ENCODE measurements at regions not wholly inside any gene's neighbourhood (a gene's known extent, or its start where the extent isn't known, plus 50 kb on each side); places are given as distances from the start of the nearest gene placed in this dataset.

DNA sequence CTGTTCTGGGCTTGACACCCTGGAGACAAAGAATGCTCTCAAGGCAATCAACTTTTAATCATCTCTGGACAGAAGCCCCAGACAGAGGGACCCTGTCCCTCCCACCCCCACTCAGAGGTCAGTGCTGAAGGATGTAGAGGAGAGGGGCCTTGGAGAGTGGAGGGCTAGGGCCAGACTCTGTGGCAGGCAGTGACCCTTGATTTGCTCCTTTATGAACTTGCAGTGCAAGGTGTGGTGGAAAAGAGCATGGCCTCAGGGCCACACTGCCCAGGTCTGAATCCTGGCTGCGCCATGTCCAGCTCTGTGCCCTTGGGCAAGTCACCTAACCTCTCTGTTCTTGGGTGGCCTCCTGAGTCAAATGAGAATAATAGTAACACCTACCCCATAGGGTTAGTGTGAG, 134.3 kb downstream of the TMEM132E start:
- Histone ChIP-seq H3K14ac (ENCODE audit: low read length in 2 of 2) (no peak overlapping the region), H4K91ac (ENCODE audit: low read length) (no peak overlapping the region)

DNA sequence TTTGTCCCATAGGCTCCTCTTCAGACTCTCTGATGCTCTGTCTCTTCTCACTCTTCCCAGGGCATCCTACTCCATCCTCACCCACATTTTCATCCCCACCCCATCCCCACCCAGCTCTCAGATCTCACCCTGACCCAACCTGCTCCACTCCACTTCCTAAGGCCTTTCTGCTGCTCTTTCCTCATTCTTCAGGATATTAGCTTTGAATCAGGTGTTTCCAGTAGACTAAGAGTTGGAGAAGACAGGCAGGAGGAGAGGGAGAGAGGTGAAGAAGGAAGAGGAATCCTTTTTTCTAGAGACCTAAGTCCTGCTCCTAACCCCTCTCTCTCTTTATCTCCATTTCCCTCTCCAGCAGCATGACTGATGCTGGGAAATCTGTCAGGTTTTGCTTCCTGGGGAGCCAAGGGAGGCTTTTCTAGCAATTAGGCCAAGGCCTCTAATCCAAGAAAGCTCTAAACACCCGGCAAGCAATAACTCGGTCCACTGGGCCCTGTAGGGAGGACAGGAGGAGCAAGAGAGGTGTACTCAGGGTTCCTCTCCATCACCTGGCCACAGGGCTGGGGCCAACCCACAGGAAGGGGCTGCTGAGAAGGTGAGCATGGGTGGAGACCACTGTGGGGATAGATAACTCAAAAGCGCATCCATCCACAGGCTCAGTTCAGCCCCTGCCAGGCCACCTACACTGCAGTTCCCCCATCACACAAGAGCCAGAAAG, 133.3 kb downstream of the TMEM132E start:
- no peak overlapping the region for H2BK120ac ChIP-seq (ENCODE audit: low read depth, low read length)

More for the DNA sequence above, 134.3 kb downstream of the TMEM132E start:
- Histone ChIP-seq H3K9ac (ENCODE audit: low read length) (no peak overlapping the region), H3K4ac (ENCODE audit: low read depth in 1 of 2, low read length in 2 of 2) (no peak overlapping the region), H3K23ac (ENCODE audit: low read length in 2 of 2) (no peak overlapping the region), H3K4me1 (ENCODE audit: control insufficient read depth, insufficient read depth, low read depth, low read length) (no peaks in the 10 kb centered on the region), H4K8ac (ENCODE audit: low read length) (no peak overlapping the region), H3K9me3 (ENCODE audit: control insufficient read depth, low read length) (no peaks in the 10 kb centered on the region), H2AK5ac (ENCODE audit: low read length, severe bottlenecking) (no peak overlapping the region), H3K4me3 (ENCODE audit: insufficient read depth in 1 of 2, low read depth in 1 of 2, low read length in 2 of 2) (no peak overlapping the region), H2BK120ac (ENCODE audit: low read depth, low read length) (no peak overlapping the region), H3K27me3 (ENCODE audit: control insufficient read depth in 1 of 2, insufficient read depth in 1 of 2, low read length in 2 of 2) (peaks cover 0 to 6% of the 10 kb centered on the region in 2 experiments), H3K4me2 (ENCODE audit: low read length, poor library complexity, severe bottlenecking) (no peak overlapping the region), H3K27ac (ENCODE audit: low read length, poor library complexity, severe bottlenecking) (no peak overlapping the region), H2BK12ac (ENCODE audit: low read length in 2 of 2) (no peak overlapping the region), H2BK5ac (ENCODE audit: low read depth, low read length, poor library complexity, severe bottlenecking) (no peak overlapping the region), H3K79me1 (replicated peaks; ENCODE audit: low read length, poor library complexity, severe bottlenecking) (no peaks in the 10 kb centered on the region), H3K36me3 (ENCODE audit: control insufficient read depth in 1 of 2, insufficient read depth in 2 of 2, low read depth in 1 of 2, low read length in 2 of 2) (no peaks in the 10 kb centered on the region), H2AFZ (ENCODE audit: low read depth, low read length) (no peak overlapping the region), H3K18ac (ENCODE audit: low read depth in 1 of 2, low read length in 2 of 2) (no peak overlapping the region), H2BK15ac (ENCODE audit: low read depth, poor library complexity, severe bottlenecking) (no peak overlapping the region)
- WGBS, result 71% methylated on average over 1 of the region's 1 CpG
- DNase-seq, result no peak

DNA sequence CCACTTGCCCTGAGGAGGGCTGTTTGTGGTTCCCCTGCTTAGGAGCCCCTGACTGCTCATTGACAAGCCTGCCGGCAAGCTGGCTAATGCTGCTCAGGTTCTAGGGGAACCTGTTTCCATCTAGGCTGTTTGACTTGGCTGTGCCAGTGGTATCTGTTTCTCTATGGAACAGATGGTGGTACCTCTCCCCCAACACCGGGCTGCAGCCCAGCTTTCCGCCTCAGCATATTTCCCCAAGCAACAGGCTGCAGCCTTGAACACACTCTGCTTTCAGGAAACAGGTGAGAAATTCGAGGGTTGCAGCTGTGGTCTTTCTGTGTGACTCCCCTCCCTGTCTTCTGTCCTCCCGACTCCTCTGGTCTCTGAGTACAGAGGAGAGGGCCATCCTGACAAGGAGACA, 132.3 kb downstream of the TMEM132E start:
- H2AK5ac ChIP-seq (ENCODE audit: low read length, severe bottlenecking), result no peak overlapping the region
- no peaks in the 10 kb centered on the region for H3K9me3 ChIP-seq (ENCODE audit: control insufficient read depth, low read length)
- peaks cover 0 to 6% of the 10 kb centered on the region in 2 experiments for H3K27me3 ChIP-seq (ENCODE audit: control insufficient read depth in 1 of 2, insufficient read depth in 1 of 2, low read length in 2 of 2)
- no peak overlapping the region for H2AFZ ChIP-seq (ENCODE audit: low read depth, low read length)
- H2BK5ac ChIP-seq (ENCODE audit: low read depth, low read length, poor library complexity, severe bottlenecking), result no peak overlapping the region
- no peak overlapping the region for H3K18ac ChIP-seq (ENCODE audit: low read depth in 1 of 2, low read length in 2 of 2)
- no peaks in the 10 kb centered on the region for H3K79me1 ChIP-seq (replicated peaks; ENCODE audit: low read length, poor library complexity, severe bottlenecking)
- no peak overlapping the region for H2BK15ac ChIP-seq (ENCODE audit: low read depth, poor library complexity, severe bottlenecking)
- no peak overlapping the region for H4K8ac ChIP-seq (ENCODE audit: low read length)
- H3K4me2 ChIP-seq (ENCODE audit: low read length, poor library complexity, severe bottlenecking), result no peak overlapping the region
- H3K14ac ChIP-seq (ENCODE audit: low read length in 2 of 2), result no peak overlapping the region
- H3K4me1 ChIP-seq (ENCODE audit: control insufficient read depth, insufficient read depth, low read depth, low read length), result no peaks in the 10 kb centered on the region
- H3K4me3 ChIP-seq (ENCODE audit: insufficient read depth in 1 of 2, low read depth in 1 of 2, low read length in 2 of 2), result no peak overlapping the region
- no peak overlapping the region for H3K4ac ChIP-seq (ENCODE audit: low read depth in 1 of 2, low read length in 2 of 2)
- H3K27ac ChIP-seq (ENCODE audit: low read length, poor library complexity, severe bottlenecking), result no peak overlapping the region
- DNase-seq, result no peak
- no peak overlapping the region for H3K9ac ChIP-seq (ENCODE audit: low read length)
- H3K36me3 ChIP-seq (ENCODE audit: control insufficient read depth in 1 of 2, insufficient read depth in 2 of 2, low read depth in 1 of 2, low read length in 2 of 2), result no peaks in the 10 kb centered on the region
- no peak overlapping the region for H3K23ac ChIP-seq (ENCODE audit: low read length in 2 of 2)
- H2BK120ac ChIP-seq (ENCODE audit: low read depth, low read length), result no peak overlapping the region
- WGBS, result 48% methylated on average over 5 of the region's 5 CpGs
- no peak overlapping the region for H4K91ac ChIP-seq (ENCODE audit: low read length)
- no peak overlapping the region for H2BK12ac ChIP-seq (ENCODE audit: low read length in 2 of 2)

More for the DNA sequence above, 133.3 kb downstream of the TMEM132E start:
- Histone ChIP-seq H2BK15ac (ENCODE audit: low read depth, poor library complexity, severe bottlenecking) (no peak overlapping the region), H3K9me3 (ENCODE audit: control insufficient read depth, low read length) (no peaks in the 10 kb centered on the region), H3K27ac (ENCODE audit: low read length, poor library complexity, severe bottlenecking) (no peak overlapping the region), H3K9ac (ENCODE audit: low read length) (no peak overlapping the region), H3K79me1 (replicated peaks; ENCODE audit: low read length, poor library complexity, severe bottlenecking) (no peaks in the 10 kb centered on the region), H3K14ac (ENCODE audit: low read length in 2 of 2) (no peak overlapping the region), H2BK5ac (ENCODE audit: low read depth, low read length, poor library complexity, severe bottlenecking) (no peak overlapping the region), H3K36me3 (ENCODE audit: control insufficient read depth in 1 of 2, insufficient read depth in 2 of 2, low read depth in 1 of 2, low read length in 2 of 2) (no peaks in the 10 kb centered on the region), H3K4ac (ENCODE audit: low read depth in 1 of 2, low read length in 2 of 2) (no peak overlapping the region), H3K27me3 (ENCODE audit: control insufficient read depth in 1 of 2, insufficient read depth in 1 of 2, low read length in 2 of 2) (peaks cover 0 to 6% of the 10 kb centered on the region in 2 experiments), H3K4me1 (ENCODE audit: control insufficient read depth, insufficient read depth, low read depth, low read length) (no peaks in the 10 kb centered on the region), H2AFZ (ENCODE audit: low read depth, low read length) (no peak overlapping the region), H2BK12ac (ENCODE audit: low read length in 2 of 2) (no peak overlapping the region), H3K18ac (ENCODE audit: low read depth in 1 of 2, low read length in 2 of 2) (no peak overlapping the region), H4K91ac (ENCODE audit: low read length) (no peak overlapping the region), H3K23ac (ENCODE audit: low read length in 2 of 2) (no peak overlapping the region), H3K4me2 (ENCODE audit: low read length, poor library complexity, severe bottlenecking) (no peak overlapping the region), H2AK5ac (ENCODE audit: low read length, severe bottlenecking) (no peak overlapping the region), H3K4me3 (ENCODE audit: insufficient read depth in 1 of 2, low read depth in 1 of 2, low read length in 2 of 2) (no peak overlapping the region), H4K8ac (ENCODE audit: low read length) (no peak overlapping the region)
- 71% methylated on average over 2 of the region's 3 CpGs for WGBS
- DNase-seq, result no peak

DNA sequence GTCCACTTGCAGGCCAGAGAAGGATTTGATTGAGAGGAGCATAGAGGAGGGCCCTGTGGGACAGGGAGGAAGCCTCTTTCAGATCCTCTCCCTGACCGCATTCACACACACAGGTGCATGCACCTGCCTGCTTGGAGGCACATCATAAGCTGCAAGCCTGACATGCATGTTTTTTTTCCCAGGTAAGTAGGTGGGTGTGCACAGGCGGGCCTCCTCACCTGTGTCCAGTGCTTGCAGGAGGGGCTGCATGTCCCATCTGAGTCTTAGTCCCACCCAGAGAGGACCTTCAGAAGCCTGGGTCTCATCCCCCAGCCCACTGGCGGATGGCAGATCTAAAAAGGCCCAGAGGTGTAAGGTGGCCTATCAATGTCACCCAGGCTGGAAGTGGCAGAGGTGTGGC, 130.8 kb downstream of the TMEM132E start:
- Histone ChIP-seq H2AFZ (ENCODE audit: low read depth, low read length) (no peak overlapping the region), H2BK120ac (ENCODE audit: low read depth, low read length) (no peak overlapping the region), H4K8ac (ENCODE audit: low read length) (no peak overlapping the region), H3K9me3 (ENCODE audit: control insufficient read depth, low read length) (no peaks in the 10 kb centered on the region), H2BK5ac (ENCODE audit: low read depth, low read length, poor library complexity, severe bottlenecking) (no peak overlapping the region), H3K4ac (ENCODE audit: low read depth in 1 of 2, low read length in 2 of 2) (no peak overlapping the region), H3K9ac (ENCODE audit: low read length) (no peak overlapping the region), H2BK15ac (ENCODE audit: low read depth, poor library complexity, severe bottlenecking) (no peak overlapping the region), H3K4me2 (ENCODE audit: low read length, poor library complexity, severe bottlenecking) (no peak overlapping the region), H3K79me1 (replicated peaks; ENCODE audit: low read length, poor library complexity, severe bottlenecking) (no peaks in the 10 kb centered on the region), H3K23ac (ENCODE audit: low read length in 2 of 2) (no peak overlapping the region), H3K36me3 (ENCODE audit: control insufficient read depth in 1 of 2, insufficient read depth in 2 of 2, low read depth in 1 of 2, low read length in 2 of 2) (no peaks in the 10 kb centered on the region), H2AK5ac (ENCODE audit: low read length, severe bottlenecking) (no peak overlapping the region), H3K4me1 (ENCODE audit: control insufficient read depth, insufficient read depth, low read depth, low read length) (no peaks in the 10 kb centered on the region), H3K18ac (ENCODE audit: low read depth in 1 of 2, low read length in 2 of 2) (no peak overlapping the region), H3K27ac (ENCODE audit: low read length, poor library complexity, severe bottlenecking) (no peak overlapping the region), H3K14ac (ENCODE audit: low read length in 2 of 2) (no peak overlapping the region), H3K27me3 (ENCODE audit: control insufficient read depth in 1 of 2, insufficient read depth in 1 of 2, low read length in 2 of 2) (peaks cover 0 to 6% of the 10 kb centered on the region in 2 experiments), H2BK12ac (ENCODE audit: low read length in 2 of 2) (no peak overlapping the region), H3K4me3 (ENCODE audit: insufficient read depth in 1 of 2, low read depth in 1 of 2, low read length in 2 of 2) (no peak overlapping the region), H4K91ac (ENCODE audit: low read length) (no peak overlapping the region)
- WGBS, result 67% methylated on average over 3 of the region's 3 CpGs
- DNase-seq, result no peak
